ENCODE measurements at regions not wholly inside any gene's neighbourhood (a gene's known extent, or its start where the extent isn't known, plus 50 kb on each side); places are given as distances from the start of the nearest gene placed in this dataset.
A peak's percentile ranks its signal among the peaks of the same experiment; 100 is the strongest.

DNA sequence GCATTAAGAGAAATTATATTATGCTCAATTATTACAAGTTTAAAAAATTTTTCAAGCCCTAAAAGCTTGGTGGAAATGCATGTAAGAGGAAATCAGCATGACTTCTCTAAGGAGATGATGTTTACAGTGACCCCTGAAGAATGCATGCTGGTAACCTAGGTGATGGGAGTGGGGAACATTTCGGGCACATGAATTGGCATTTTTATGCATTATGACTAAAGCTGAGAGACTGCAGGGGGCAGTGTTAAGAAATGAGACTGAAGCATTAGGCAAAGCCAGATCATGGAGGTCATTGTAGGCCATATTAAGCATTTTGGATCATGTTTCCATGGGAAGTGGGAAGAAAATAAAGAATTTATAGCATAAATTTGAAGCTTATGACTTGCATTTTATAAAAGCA is 421.3 kb downstream of the FAT4 start:
- Histone ChIP-seq H3K4me1 (ENCODE audit: insufficient read depth, low read length) (peaks cover 16% of the 10 kb centered on the region), H3K27ac (ENCODE audit: low read depth, low read length) (peak overlapping the region; percentile 77), H3K79me2 (ENCODE audit: insufficient read depth, low read length) (no peaks in the 10 kb centered on the region), H3K27me3 (ENCODE audit: insufficient read depth, low read length) (no peaks in the 10 kb centered on the region), H4K20me1 (ENCODE audit: insufficient read depth, low read length) (no peaks in the 10 kb centered on the region), H3K4me2 (ENCODE audit: low read length) (peak overlapping the region; percentile 8), H3K9me3 (ENCODE audit: insufficient read depth, low read depth, low read length) (no peaks in the 10 kb centered on the region), H3K4me3 (ENCODE audit: insufficient read depth, low read depth, low read length) (no peak overlapping the region), H2AFZ (ENCODE audit: low read depth, low read length) (no peak overlapping the region), H3K9ac (ENCODE audit: low read length) (peak overlapping the region; percentile 46), H3K36me3 (ENCODE audit: insufficient read depth, low read length) (no peaks in the 10 kb centered on the region)
- Mint-ChIP-seq H3K36me3 (ENCODE audit: low read depth, unreplicated experiment) (no peaks in the 10 kb centered on the region), H3K27ac (ENCODE audit: unreplicated experiment) (peak overlapping the region; percentile 99), H3K9me3 (ENCODE audit: unreplicated experiment) (peaks cover 2% of the 10 kb centered on the region), H3K27me3 (ENCODE audit: low read depth, unreplicated experiment) (no peaks in the 10 kb centered on the region), H3K4me1 (ENCODE audit: low read depth, unreplicated experiment) (peaks cover 39% of the 10 kb centered on the region), H3K4me3 (ENCODE audit: unreplicated experiment) (no peak overlapping the region)
- DNase-seq (ENCODE audit: low read depth) (peak; percentile 30), FAIRE-seq (no peak)
- TF ChIP-seq, protein P1, sequence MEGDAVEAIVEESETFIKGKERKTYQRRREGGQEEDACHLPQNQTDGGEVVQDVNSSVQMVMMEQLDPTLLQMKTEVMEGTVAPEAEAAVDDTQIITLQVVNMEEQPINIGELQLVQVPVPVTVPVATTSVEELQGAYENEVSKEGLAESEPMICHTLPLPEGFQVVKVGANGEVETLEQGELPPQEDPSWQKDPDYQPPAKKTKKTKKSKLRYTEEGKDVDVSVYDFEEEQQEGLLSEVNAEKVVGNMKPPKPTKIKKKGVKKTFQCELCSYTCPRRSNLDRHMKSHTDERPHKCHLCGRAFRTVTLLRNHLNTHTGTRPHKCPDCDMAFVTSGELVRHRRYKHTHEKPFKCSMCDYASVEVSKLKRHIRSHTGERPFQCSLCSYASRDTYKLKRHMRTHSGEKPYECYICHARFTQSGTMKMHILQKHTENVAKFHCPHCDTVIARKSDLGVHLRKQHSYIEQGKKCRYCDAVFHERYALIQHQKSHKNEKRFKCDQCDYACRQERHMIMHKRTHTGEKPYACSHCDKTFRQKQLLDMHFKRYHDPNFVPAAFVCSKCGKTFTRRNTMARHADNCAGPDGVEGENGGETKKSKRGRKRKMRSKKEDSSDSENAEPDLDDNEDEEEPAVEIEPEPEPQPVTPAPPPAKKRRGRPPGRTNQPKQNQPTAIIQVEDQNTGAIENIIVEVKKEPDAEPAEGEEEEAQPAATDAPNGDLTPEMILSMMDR (IDR thresholded peaks at IDR 0.05; ENCODE audit: insufficient read depth, low read depth, low read length) = peak; percentile 37
- no peak for TF ChIP-seq EZH2 (IDR thresholded peaks at IDR 0.05; ENCODE audit: insufficient read depth, low read length)

GRCh38 chr4:125739760-125740159 is 425.0 kb downstream of the FAT4 start:
- H3K4me3 Mint-ChIP-seq (ENCODE audit: unreplicated experiment) = no peak overlapping the region
- Histone ChIP-seq H3K4me3 (ENCODE audit: insufficient read depth, low read depth, low read length) (no peak overlapping the region), H3K9me3 (ENCODE audit: insufficient read depth, low read depth, low read length) (no peaks in the 10 kb centered on the region), H3K4me2 (ENCODE audit: low read length) (peak overlapping the region; percentile 18), H3K4me1 (ENCODE audit: insufficient read depth, low read length) (peaks cover 12% of the 10 kb centered on the region), H4K20me1 (ENCODE audit: insufficient read depth, low read length) (no peaks in the 10 kb centered on the region), H3K36me3 (ENCODE audit: insufficient read depth, low read length) (no peaks in the 10 kb centered on the region), H3K27me3 (ENCODE audit: insufficient read depth, low read length) (no peaks in the 10 kb centered on the region), H3K79me2 (ENCODE audit: insufficient read depth, low read length) (no peaks in the 10 kb centered on the region), H3K9ac (ENCODE audit: low read length) (peak overlapping the region; percentile 8), H2AFZ (ENCODE audit: low read depth, low read length) (peak overlapping the region; percentile 68), H3K27ac (ENCODE audit: low read depth, low read length) (no peak overlapping the region)
- DNase-seq (ENCODE audit: low read depth) = peak; percentile 50
- no peaks in the 10 kb centered on the region for H3K36me3 Mint-ChIP-seq (ENCODE audit: low read depth, unreplicated experiment)
- H3K4me1 Mint-ChIP-seq (ENCODE audit: low read depth, unreplicated experiment) = peaks cover 26% of the 10 kb centered on the region
- peak overlapping the region; percentile 67 for H3K27ac Mint-ChIP-seq (ENCODE audit: unreplicated experiment)
- H3K9me3 Mint-ChIP-seq (ENCODE audit: unreplicated experiment) = peaks cover 2% of the 10 kb centered on the region
- no peak for FAIRE-seq
- TF ChIP-seq, protein P1 (IDR thresholded peaks at IDR 0.05; ENCODE audit: insufficient read depth, low read depth, low read length) = no peak
- no peak for TF ChIP-seq EZH2 (IDR thresholded peaks at IDR 0.05; ENCODE audit: insufficient read depth, low read length)
- H3K27me3 Mint-ChIP-seq (ENCODE audit: low read depth, unreplicated experiment) = no peaks in the 10 kb centered on the region

DNA sequence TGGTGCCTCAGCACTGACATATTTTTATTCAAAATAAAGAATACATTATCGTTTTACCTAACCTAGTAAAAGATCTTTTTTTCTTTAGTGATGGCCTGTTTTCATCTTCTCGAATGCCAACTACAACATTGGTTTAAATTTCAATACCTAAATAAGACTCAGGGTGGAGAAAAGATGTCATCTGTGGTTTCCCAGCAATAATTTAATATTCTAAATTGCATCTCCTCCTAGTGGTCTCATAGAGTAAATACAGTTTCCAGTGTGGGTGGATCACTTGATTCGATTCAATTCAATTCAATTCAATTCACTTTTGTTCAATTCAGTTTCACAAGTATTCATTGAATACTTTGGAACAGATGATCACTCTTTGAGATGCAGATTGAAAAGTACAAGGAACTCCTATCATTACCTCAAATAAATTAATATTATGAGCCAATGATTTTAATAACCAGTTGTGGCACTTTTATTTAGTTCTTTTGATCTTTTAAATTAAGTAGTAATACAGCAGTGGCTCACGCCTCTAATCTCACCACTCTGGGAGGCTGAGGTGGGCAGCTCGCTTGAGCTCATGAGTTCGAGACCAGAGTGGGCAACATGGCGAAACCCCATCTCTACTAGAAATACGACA is 427.2 kb downstream of the FAT4 start:
- Histone ChIP-seq H3K27ac (ENCODE audit: low read depth, low read length) (no peak overlapping the region), H3K9ac (ENCODE audit: low read length) (no peak overlapping the region), H4K20me1 (ENCODE audit: insufficient read depth, low read length) (no peaks in the 10 kb centered on the region), H3K27me3 (ENCODE audit: insufficient read depth, low read length) (no peaks in the 10 kb centered on the region), H2AFZ (ENCODE audit: low read depth, low read length) (no peak overlapping the region), H3K79me2 (ENCODE audit: insufficient read depth, low read length) (no peaks in the 10 kb centered on the region), H3K36me3 (ENCODE audit: insufficient read depth, low read length) (no peaks in the 10 kb centered on the region), H3K4me3 (ENCODE audit: insufficient read depth, low read depth, low read length) (no peak overlapping the region), H3K9me3 (ENCODE audit: insufficient read depth, low read depth, low read length) (no peaks in the 10 kb centered on the region), H3K4me2 (ENCODE audit: low read length) (no peak overlapping the region), H3K4me1 (ENCODE audit: insufficient read depth, low read length) (peaks cover 6% of the 10 kb centered on the region)
- TF ChIP-seq, protein P1 (IDR thresholded peaks at IDR 0.05; ENCODE audit: insufficient read depth, low read depth, low read length) = peak; percentile 64
- TF ChIP-seq EZH2 (IDR thresholded peaks at IDR 0.05; ENCODE audit: insufficient read depth, low read length) = no peak
- FAIRE-seq (no peak), DNase-seq (ENCODE audit: low read depth) (peak; percentile 21)
- Mint-ChIP-seq H3K9me3 (ENCODE audit: unreplicated experiment) (no peaks in the 10 kb centered on the region), H3K4me3 (ENCODE audit: unreplicated experiment) (no peak overlapping the region), H3K4me1 (ENCODE audit: low read depth, unreplicated experiment) (peaks cover 9% of the 10 kb centered on the region), H3K36me3 (ENCODE audit: low read depth, unreplicated experiment) (no peaks in the 10 kb centered on the region), H3K27ac (ENCODE audit: unreplicated experiment) (no peak overlapping the region), H3K27me3 (ENCODE audit: low read depth, unreplicated experiment) (no peaks in the 10 kb centered on the region)
